Epithelial cell of proximal tubule (primary cell): ENCODE measurements at regions not wholly inside any gene's neighbourhood (a gene's known extent, or its start where the extent isn't known, plus 50 kb on each side); places are given as distances from the start of the nearest gene placed in this dataset.

ENCODE experiments used
- DNase-seq: peaks from one replicate; pipeline ENCODE4 v3.0.0-alpha.2; 2011; ENCODE audit warnings: low read depth
- H3K4me3 ChIP-seq: 2 replicates; pipeline ENCODE4 v1.5.1; 2011; ENCODE audit warnings: low read depth, mild to moderate bottlenecking, low read length
- TF ChIP-seq, protein P1 (sequence below): conservative IDR thresholded peaks from 2 replicates; pipeline ENCODE4 v1.5.1; 2012; ENCODE audit warnings: low read depth, mild to moderate bottlenecking, low read length

GRCh38 chr7:148527717-148528168, 62.8 kb upstream of the C7orf33 start:
- H3K4me3 ChIP-seq: no peak overlapping the region
- peak; percentile 63 for DNase-seq
- TF ChIP-seq, protein P1, sequence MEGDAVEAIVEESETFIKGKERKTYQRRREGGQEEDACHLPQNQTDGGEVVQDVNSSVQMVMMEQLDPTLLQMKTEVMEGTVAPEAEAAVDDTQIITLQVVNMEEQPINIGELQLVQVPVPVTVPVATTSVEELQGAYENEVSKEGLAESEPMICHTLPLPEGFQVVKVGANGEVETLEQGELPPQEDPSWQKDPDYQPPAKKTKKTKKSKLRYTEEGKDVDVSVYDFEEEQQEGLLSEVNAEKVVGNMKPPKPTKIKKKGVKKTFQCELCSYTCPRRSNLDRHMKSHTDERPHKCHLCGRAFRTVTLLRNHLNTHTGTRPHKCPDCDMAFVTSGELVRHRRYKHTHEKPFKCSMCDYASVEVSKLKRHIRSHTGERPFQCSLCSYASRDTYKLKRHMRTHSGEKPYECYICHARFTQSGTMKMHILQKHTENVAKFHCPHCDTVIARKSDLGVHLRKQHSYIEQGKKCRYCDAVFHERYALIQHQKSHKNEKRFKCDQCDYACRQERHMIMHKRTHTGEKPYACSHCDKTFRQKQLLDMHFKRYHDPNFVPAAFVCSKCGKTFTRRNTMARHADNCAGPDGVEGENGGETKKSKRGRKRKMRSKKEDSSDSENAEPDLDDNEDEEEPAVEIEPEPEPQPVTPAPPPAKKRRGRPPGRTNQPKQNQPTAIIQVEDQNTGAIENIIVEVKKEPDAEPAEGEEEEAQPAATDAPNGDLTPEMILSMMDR: peak; percentile 96

DNA sequence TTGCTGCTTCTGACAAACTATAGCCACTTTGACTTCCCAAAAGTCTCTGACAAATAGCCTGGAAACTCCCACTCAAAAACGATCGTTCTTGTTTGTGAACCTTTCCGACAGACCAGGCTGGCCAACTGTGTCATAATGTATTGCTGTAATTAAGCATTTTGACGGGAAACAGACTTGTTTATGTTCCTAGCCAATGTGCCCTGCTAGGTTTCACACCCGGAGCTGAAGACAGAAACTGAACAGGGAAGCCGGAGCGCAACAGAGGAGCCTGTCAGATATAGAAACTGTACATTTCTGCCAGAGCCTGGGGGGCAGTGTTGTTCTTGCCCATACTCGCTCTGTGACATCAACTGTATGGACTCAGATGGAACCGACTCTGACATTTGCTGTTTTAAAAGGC, 55.3 kb upstream of the C7orf33 start:
- TF ChIP-seq, protein P1: no peak
- no peak for DNase-seq
- peak overlapping the region; percentile 6 for H3K4me3 ChIP-seq

DNA sequence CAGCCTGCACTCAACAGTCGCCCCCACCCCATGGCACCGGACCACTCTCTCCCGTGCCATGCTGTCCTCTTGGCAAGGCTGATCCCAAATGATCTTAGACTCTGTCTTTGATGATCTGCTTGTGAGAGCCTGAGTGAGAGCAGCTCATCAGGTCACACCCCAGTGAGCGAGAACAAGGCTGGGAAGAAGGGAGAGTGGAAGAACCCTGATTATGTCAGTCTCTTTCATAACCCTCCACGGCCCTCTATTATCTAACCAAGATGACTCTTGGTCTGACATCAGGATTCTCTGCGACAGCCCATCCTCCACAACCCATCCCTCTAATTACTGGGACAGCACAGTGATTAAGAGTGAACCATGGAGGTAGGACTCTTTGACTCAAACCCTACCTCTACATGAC, 53.1 kb upstream of the C7orf33 start:
- H3K4me3 ChIP-seq: no peak overlapping the region
- TF ChIP-seq, protein P1: no peak
- DNase-seq: peak; percentile 60

DNA sequence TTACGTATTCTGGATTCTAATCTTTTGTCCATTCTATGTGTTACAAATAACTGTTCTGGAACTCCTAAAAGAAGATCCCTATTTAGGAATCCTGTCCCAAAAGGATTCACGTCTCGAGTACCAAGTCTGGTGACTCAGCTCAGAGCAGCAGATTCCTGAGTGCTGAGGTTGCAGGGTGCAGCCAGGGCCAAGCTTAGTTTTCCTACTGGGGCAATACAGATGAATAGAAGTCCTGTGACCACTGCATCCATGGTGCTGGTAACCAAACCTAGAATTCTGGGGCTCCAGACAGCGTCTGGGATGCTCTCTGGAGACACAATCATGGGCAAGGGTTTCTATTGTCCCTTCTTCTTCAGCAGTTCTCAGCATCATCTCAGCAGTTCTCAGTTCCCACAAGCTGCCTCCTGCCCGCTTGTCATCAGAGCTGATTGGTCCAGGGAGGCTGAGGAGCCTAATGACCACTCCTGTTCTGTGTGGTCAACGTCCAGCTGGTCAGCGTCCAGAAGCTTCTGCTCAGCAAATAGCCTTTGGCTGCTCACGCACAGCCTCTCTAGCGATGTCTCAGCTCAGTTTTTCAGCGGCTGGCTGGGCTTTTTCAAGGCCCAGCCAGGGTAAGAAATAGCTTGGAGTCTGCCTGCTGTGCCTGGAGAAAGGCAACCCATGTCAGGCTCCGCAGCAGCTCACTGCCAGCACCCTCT, 50.4 kb upstream of the C7orf33 start:
- H3K4me3 ChIP-seq: no peak overlapping the region
- TF ChIP-seq, protein P1: no peak
- DNase-seq: peak; percentile 39
